TTC549 (cell line): ENCODE measurements at regions not wholly inside any gene's neighbourhood (a gene's known extent, or its start where the extent isn't known, plus 50 kb on each side); places are given as distances from the start of the nearest gene placed in this dataset.
"Not testable (repeated sequence)": the region's sequence is repeated elsewhere in the genome, so short reads cannot be mapped to it uniquely, and the experiment has no call there.

Experiments
- FAIRE-seq: peaks from 2 replicates; lab custom pipeline; 2012; peaks lifted over from hg19 to GRCh38; lab: Jason Lieb, UNC

DNA sequence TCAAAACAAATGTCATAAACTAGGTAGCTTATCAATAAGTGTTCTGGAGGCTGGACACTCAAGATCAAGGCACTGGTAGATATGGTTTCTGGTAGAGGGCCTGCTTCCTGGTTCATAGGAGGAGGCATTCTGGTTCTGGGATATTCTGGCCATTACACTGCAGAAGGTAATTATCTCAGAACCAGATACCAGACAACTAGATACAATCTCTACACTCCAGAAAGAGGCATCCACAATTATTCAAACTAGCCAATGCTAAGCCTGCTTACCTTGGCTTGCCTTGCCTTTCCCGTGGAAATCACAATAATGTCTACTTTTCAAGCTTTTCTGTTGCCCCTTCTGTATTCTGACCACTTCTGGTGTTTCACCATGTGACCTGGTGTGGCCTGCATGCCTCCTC lies 785.2 kb upstream of the GYPC start:
- no peak for FAIRE-seq

DNA sequence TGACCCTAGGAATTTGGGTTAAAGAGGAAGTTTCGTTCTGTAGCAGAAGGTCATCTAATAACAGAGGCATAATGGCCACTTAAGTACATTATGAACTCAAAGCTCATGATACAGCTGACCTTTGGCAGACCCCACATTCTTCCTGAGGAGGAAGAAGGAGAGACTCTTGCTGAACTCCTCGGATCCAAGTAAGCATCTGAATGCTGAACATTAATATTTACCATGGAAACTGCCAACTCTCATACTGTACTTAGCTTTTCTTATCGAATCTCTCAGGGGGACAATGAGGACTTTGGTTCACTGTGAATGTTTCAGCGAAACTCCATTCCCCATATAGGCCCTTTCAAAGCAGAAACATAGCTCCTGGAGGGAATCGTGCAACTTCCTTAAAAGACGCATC lies 781.4 kb upstream of the GYPC start:
- FAIRE-seq = no peak

DNA sequence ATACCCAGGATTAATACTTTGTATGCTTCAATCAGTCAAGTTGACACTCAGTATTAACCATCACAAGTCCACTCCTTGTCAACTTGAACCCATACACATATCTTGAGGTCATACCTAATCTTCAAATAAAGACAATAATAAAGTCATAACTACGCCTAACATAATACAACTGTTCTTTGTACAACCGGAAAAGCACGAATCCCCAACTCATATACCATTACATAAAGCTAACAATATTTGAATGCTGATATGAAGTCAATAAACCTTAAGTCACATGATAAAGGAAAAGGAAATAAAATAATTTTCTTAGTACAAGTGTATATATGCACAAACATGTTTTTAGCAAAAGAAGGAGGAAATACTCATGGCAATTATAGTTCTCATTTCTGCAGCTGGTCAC lies 770.6 kb upstream of the GYPC start:
- no peak for FAIRE-seq

DNA sequence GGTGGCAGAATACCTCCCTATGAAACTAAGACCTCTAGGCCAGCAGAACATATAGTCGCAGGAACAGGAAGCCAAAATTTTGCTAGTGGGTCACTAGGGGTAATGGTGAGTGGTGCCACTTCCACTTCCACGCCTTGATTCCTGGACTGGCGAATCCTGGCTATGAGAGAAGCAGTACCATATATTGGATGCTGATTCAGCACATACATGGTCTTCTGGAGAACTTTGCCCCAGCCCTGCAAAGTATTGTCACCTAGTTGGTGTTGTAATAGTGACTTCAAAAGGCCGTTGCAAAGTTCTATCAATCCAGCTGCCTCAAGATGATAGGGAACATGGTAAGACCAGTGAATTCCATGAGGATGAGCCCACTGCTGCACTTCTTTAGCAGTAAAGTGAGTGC lies 769.8 kb upstream of the GYPC start:
- FAIRE-seq = no peak

DNA sequence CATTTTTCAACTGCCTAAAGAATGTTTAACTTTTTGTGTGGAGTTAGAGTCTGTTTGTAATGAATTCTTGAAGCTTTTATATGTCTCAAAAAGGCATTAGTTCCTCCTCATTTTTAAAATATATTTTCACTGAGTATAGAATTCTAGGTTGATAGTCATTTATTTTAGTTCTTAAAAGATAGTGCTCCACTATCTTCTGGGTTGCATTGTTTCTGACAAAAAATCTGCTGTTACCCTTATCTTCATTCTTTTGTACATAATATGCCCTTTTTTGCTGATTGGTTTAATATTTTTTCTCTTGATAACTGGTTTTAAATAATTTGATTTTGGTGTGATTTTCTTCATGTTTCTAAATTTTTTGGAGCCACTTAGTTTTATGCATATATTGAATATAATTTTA lies 754.7 kb upstream of the GYPC start:
- no peak for FAIRE-seq

DNA sequence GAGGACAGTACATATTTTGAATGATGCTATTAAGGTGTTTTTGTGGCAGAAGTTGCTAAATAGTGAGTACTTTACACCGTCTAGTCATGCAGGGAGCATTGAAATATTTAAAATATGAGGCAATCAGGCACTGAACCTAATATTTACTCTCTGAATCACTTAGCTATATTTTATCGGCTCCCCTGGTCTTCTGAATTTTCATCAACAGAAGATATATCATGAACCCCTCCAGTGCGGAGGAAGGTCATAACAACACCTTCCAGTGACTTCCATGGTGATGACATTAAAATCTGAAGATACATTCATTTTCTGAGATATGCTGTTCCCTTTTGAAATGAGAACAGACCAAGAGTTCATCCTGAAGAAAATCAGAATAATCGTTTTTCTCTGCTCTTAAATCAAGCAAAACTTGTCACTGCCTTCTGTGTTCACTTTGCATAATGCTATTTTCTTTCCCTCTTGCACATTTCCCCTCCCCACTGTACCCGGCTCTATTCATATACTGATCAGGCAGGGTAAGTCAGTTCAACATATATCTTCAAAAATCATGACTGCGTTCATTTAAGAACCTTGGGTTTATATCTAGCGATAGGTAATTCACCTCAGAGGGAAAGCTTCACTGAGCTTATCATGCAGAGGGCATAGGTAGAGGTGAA lies 729.9 kb upstream of the GYPC start:
- no peak for FAIRE-seq

DNA sequence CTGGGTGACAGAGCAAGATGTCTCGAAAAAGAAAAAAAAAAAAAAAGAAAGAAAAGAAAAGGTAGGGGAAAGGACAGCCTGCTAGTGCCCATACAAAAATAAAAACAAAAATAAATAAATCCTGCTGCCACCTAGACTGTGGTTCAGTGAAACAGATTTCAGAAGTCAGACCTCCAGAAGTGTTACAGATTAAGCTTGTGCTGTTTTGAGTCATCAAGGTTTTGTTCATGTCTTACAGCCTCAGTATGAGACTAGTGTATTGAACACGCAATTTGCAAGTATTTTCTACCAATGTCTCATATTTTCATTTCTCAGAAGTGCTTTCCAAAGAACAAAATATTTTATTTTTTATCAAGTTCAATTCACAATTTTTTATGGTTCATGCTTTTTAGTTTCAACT lies 720.4 kb upstream of the GYPC start:
- FAIRE-seq = no peak

DNA sequence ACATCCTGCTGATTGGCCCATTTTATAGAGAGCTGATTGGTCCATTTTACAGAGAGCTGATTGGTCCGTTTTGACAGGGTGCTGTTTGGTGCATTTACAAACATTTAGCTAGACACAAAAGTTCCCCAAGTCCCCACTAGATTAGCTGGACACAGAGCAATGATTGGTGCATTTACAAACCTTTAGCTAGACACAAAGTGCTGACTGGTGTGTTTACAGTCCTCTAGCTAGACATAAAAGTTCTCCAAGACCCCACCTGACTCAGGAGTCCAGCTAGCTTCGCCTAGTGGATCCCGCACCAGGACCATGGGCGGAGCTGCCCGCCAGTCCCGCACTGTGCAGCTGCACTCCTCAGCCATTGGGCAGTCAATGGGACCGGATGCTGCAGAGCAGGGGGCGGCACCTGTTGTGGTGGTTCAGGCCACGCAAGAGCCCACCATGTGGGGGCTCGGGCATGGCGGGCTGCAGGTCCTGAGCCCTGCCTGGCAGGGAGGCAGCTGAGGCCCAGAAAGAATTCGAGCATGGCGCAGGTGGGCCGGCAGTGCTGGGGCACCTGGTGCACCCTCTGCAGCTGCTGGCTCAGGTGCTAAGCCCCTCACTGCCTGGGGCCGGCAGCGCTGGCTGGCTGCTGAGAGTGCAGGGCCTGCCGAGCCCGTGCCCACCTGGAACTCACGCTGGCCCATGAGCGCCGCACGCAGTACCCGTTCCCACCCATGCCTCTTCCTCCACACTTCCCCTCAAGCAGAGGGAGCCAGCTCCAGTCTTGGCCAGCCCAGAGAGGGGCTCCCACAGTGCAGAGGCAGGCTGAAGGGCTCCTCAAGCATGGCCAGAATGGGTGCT lies 713.2 kb upstream of the GYPC start:
- FAIRE-seq = no peak

DNA sequence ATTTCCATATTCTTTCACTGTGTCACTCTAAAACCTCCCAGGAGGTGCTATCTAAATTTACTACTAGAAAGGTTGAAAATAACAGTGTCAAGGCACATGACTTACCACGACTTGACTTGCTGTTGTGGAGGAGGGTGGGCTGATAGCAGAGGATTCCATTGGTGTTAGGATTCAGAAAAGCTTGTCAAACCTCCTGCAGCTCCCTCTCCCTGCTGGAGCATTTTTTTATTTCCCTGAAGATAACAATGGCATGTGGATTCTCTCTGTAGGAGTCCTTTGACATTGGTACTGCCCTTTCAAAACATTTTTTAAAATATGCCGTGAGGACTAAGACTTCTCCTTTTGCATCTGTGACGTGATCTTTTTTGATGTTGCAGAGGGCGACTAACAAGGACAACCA lies 696.9 kb upstream of the GYPC start:
- FAIRE-seq = no peak

DNA sequence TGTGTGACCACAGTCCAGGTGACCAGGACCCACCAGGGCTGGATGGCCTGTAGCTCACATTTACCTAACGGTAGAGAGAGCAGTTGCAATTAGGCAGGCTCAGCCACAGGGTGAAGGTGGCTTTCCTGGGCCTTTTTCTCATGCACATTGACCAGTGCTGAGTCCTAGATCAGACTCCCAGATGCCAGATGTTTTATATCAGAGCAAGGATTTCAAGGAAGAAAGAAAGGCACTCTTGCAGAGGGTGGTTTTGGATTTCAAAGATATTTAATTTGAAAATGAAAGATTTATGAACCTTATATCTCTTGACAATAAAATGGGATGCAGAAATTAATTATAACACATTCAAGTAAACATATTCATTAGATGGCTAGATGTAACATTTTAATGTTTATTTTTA lies 694.2 kb upstream of the GYPC start:
- no peak for FAIRE-seq

DNA sequence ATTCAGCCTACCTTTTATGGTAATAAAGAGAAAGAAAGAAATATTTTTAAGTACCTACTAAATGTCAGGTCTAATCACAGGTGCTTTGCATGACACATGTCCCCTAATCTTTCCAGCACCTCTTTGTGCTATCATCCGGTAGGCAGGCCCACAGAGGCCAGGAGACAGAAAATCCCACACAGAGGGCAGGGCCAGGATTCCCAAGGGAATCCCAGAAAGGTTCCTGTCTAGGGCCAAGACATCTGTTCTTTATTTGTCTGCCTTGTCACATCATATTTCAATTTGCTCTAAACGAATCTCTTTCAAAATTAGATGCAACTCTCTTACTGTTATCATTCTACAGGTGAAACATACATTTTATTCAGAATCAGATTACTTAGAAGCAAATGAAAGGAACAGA lies 676.1 kb upstream of the GYPC start:
- FAIRE-seq = no peak

DNA sequence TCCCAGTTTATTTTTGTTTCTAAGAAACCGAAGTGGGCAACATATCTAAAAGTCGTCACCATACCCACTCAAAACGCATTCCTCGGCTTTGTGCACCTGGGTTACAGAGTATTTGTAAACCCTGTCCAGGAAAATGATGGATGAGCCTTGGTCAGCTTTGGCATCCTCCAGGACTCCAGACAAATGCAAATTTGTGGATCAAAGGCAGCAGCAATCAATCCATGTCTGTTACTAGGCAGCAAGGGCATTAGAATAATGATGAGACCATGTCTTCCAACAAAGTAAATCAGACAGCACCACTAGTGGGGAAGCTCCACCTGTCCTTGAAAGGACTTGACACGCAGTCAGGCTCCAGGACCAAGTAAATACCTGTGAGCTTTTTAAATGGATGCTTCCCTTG lies 672.6 kb upstream of the GYPC start:
- FAIRE-seq = no peak

DNA sequence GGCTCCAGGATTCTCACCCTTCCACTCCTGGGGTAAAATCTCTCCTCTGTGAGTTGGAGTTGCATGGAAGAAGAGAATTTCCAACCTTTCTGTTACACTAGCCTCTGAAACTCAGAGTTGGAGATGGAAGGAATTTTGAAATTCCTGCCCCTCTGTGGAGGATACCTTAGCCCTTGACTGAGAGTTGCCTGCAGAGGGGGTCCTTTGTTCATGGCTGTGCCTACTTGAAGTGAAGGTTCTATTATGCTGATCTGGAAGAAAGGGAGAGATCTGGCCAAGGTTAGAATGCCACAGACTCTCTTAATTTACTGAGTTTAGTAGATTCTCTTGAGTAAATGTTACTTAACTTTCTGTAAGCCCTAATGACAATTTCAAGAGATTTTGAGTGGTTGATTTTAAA lies 626.6 kb upstream of the GYPC start:
- FAIRE-seq = no peak

DNA sequence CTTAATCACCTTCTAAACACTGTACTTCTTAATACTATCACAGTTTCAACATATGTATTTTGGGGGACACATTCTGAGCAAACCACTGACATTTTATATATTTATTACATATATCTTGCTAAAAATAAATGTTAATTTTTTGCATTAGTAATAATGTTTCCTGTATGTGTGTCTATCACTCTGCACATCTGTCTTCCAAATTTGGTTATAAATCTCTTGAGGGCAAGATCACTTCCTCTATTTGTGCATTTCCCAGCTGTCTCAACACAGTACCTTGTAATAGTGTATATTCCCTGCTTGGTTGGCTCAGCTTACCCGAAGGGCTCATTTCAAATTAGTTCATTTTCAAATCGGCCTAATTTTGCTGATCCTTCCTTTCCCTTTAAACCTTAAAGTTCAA lies 617.1 kb upstream of the GYPC start:
- FAIRE-seq = no peak

DNA sequence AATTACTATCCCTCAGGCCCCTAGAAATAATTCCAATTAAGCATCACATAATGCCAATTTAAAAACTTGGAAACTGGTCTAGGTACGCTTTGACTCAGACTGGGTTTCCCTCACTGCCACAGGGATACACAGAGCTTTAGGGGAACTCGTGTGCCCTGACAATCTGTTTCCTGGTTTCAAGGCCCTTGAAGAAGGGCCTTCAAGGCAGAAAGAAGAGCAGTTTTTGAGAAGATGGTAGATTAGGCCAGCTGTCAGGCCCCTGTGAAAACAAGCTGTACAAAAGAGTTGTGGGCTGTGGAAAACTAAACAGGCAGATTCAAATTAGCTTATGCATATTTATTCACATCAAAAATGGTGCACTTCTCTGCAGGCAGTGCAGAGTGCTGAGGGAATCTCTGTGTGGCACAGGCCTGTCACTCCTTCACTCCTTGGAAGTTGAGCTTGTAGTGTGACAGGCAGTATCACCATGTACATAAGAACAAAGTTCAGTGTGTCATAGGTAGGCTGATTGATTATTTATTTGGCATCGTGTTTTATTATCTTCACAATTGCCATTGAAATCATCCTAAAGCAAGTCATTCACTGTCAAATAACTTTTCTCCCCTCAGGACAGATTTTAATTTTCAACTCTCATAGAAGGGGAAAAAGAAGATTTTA lies 614.4 kb upstream of the GYPC start:
- FAIRE-seq = no peak

DNA sequence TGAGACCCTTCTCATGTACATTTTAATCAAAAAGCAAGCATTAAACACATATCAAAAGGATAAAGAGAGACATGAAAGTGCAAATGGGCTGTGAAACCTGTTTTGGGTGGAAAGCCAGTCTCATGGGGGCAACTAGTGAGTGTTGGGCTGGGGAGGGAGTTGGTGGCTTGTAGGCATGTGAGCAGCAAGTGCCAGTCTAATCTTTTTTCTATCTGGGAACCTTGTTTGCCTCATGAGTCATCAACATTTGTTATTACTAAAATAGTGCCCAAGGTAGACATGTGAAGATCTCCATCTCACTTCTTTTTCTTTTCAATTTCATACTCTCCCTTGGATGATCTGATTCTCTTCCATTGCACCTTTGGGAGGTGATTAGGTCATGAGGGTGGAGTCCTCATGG lies 613.9 kb upstream of the GYPC start:
- FAIRE-seq = no peak

DNA sequence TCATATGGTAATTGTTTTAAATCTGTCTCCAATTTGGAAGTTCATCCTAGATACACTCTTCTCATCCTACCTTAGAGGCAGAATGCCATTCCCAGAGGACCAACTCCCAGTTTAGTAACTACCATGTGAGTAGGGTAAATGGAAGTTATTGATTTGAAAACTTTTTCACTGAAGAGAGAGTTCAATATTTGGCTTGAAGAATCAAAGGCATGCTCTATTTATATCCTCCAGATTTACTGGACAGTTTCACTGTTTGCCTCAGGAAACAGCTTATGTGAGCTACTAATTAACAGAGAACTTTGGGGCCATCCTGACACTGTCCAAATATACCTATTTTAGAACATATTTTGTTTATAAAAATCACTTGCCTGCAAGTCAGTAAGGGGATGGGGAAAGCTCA lies 607.2 kb upstream of the GYPC start:
- FAIRE-seq = no peak

DNA sequence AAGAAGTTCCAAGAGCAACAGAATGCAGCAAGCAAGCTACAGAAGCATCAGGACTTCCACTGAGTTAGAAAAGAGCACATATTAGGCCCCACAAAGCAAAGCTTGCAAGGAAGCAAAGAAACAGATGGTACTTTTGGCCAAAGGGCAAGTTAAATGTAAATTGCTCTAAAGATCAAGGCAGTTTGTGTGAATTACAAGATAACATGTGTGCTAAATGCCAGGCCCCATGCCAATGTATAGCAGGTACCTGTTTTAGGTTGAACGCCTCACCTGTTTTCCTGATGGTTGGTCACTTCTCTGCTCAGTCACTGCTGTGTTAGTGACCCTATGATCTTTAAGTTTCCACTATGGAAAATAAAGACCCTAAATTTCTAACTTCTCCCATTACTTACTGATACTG lies 606.5 kb upstream of the GYPC start:
- FAIRE-seq = no peak

DNA sequence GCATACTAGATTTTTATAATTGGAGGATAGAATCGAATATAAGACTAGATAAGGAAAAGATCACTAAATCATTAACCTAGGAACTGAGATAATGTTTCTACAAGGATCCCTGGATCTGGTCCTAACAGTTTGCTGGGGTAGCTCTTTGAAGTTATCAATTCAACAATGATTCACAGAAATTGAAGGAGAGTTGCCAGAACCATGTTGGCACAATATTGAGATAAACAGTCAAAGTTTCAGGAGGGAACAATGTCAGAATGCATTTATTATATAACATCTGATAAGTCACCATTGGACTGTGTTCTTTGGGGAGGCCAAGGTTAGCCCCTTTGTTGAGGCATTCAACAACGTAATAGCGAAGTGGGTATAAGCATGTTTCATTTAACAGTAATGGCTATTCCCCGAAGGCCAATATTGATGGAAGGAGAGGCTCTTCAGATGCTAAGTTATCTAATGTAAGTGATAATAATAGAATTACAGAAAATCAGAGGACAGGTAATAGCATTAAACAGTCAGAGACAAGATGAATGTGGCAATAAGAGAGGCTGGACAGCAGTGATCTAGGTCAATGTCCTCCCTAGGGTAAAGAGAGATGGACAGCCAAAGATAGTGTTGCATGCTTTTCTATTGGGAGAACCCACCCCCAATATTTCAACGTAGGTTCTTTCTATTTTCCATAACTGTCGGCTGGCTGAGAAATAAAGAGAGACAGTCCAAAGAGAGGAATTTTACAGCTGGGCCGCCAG lies 604.8 kb upstream of the GYPC start:
- FAIRE-seq = no peak

DNA sequence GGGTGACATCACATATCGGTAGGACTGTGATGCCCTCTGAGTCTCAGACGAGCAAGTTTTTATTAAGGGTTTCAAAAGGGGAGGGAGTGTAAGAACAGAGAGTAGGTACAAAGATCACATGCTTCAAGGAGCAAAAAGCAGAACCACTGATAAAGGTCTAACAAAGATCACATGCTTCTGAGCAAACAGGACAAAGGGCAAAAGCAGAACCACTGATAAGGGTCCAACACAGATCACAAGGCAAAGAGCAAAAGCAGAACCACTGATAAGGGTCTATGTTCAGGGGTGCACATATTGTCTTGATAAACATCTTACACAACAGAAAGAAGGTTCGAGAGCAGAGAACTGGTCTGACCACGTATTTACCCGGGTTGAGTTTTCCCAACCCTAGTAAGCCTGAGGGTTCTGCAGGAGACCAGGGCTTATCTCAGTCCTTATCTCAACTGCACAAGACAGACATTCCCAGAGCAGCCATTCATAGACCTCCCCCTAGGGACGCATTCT lies 604.2 kb upstream of the GYPC start:
- FAIRE-seq = not testable (repeated sequence)

DNA sequence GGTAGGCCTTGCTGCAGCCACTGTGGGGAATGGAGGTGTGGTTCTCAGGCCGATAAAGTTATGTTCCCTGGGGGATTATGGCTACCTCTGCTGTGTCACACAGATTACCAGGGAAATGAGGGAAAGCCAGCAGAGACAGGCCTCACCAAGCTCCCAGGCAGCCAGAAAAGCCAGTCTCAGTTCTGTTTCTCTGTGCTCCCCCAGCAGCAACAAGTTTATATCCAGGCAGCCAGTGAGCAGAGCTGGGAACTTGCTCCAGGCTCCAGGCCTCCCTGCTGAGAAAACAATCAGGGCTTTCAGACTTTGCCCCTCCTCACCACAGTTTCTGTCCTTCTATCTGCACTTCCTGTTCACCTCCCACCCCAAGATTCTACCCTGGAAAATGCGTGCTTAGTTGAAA lies 596.6 kb upstream of the GYPC start:
- no peak for FAIRE-seq

DNA sequence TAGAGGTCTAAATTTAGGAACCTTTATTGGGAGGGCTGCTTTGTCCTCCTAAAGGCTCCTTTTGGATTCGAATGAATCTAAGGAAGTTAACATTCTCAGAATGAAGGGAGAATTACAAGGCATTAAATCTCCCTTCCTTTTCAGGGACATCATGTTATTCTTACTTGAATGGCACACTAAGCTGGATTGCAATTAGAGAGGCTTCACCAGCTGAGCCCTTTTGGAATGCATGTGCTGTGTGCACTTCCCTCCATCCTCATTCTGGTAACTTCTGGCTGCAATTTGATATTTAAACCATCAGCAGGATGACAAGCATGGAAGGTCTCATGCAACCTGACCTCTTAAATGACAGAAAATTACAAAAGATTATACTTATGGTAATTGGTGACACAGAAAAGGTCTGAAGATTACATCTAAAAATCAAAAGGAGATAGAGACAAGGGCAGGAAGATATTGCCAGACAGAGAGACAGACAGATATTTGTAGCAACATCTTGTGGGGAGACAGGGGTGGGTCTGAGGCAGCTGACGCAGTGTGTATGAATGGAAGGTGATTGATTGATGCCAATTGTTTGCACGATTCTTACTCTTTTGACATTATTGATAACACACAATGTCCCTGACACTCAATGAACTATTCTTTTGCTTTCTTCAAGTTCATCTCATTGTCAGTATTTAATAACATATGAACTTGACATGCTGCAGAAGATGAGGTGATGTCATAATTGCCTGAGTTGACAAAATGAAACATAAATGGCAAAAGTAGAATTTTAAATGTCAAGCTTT lies 570.8 kb upstream of the GYPC start:
- no peak for FAIRE-seq
